ENCODE measurements at regions not wholly inside any gene's neighbourhood (a gene's known extent, or its start where the extent isn't known, plus 50 kb on each side); places are given as distances from the start of the nearest gene placed in this dataset.

- no peak for TF ChIP-seq CTCF (IDR thresholded peaks at IDR 0.05)
- no peak for TF ChIP-seq POLR2A (IDR thresholded peaks at IDR 0.05)
- no peak for TF ChIP-seq EP300 (IDR thresholded peaks at IDR 0.05)
These were observed 387.3 kb downstream of the HINT1 start for GRCh38 chr5:130777794-130778193.
